Keratinocyte (primary cell): ENCODE measurements at regions not wholly inside any gene's neighbourhood (a gene's known extent, or its start where the extent isn't known, plus 50 kb on each side); places are given as distances from the start of the nearest gene placed in this dataset.

ENCODE experiments used
- DNase-seq: peaks from one replicate; pipeline ENCODE4 v3.0.0-alpha.2; 2011; ENCODE audit warnings: low read depth, missing footprints, low spot score
- FAIRE-seq: peaks from 2 replicates; lab custom pipeline; 2011; peaks lifted over from hg19 to GRCh38; lab: Jason Lieb, UNC
- H2AFZ ChIP-seq: 2 replicates; pipeline ENCODE4 v1.6.0; 2012; ENCODE audit warnings: low read length, control low read depth, inconsistent platforms; ENCODE audit not compliant: control insufficient read depth
- H3K27ac ChIP-seq: 2 replicates; pipeline ENCODE4 v1.5.1; 2011; ENCODE audit warnings: low read length; ENCODE audit not compliant: control insufficient read depth, insufficient read depth
- H3K27me3 ChIP-seq: 3 replicates; pipeline ENCODE4 v1.6.0; 2011; ENCODE audit warnings: low read length; ENCODE audit not compliant: control insufficient read depth, insufficient read depth; ENCODE audit errors: extremely low read depth
- H3K36me3 ChIP-seq, 2 experiments: 2 replicates in 1 of 2; 3 replicates in 1 of 2; pipeline ENCODE4 v1.5.1; 2011; ENCODE audit warnings: low read length in 2 of 2, mild to moderate bottlenecking in 1 of 2; ENCODE audit not compliant: control insufficient read depth in 2 of 2, insufficient read depth in 2 of 2; ENCODE audit errors: extremely low read depth in 1 of 2
- H3K4me1 ChIP-seq: 3 replicates; pipeline ENCODE4 v1.5.1; 2011; ENCODE audit warnings: low read length; ENCODE audit not compliant: control insufficient read depth, insufficient read depth; ENCODE audit errors: extremely low read depth
- H3K4me2 ChIP-seq: 3 replicates; pipeline ENCODE4 v1.6.0; 2011; ENCODE audit warnings: low read depth, low read length; ENCODE audit not compliant: control insufficient read depth, insufficient read depth; ENCODE audit errors: extremely low read depth
- H3K4me3 ChIP-seq, 3 experiments: fragments of 200-600 bp in 1 of 3; sonication (generic) in 1 of 3; 2 replicates in 2 of 3; 3 replicates in 1 of 3; pipeline ENCODE4 v1.5.1; 2011 to 2016; ENCODE audit warnings: low read length in 3 of 3, mild to moderate bottlenecking in 3 of 3, control low read depth in 2 of 3, inconsistent platforms in 1 of 3, low read depth in 1 of 3, mixed read lengths in 1 of 3, mixed run types in 1 of 3, moderate library complexity in 1 of 3; ENCODE audit not compliant: control insufficient read depth in 2 of 3, insufficient read depth in 2 of 3; ENCODE audit errors: extremely low read depth in 1 of 3
- H3K79me2 ChIP-seq: 2 replicates; pipeline ENCODE4 v1.6.0; 2012; ENCODE audit warnings: low read length; ENCODE audit not compliant: control insufficient read depth, insufficient read depth
- H3K9ac ChIP-seq: 3 replicates; pipeline ENCODE4 v1.6.0; 2011; ENCODE audit warnings: low read length; ENCODE audit not compliant: control insufficient read depth, insufficient read depth; ENCODE audit errors: extremely low read depth
- H3K9me1 ChIP-seq: 3 replicates; pipeline ENCODE4 v1.6.0; 2011; ENCODE audit warnings: low read length; ENCODE audit not compliant: control insufficient read depth, insufficient read depth; ENCODE audit errors: extremely low read depth
- H3K9me3 ChIP-seq: 2 replicates; pipeline ENCODE4 v1.5.1; 2012; ENCODE audit warnings: low read depth, low read length; ENCODE audit not compliant: control insufficient read depth
- H4K20me1 ChIP-seq: 3 replicates; pipeline ENCODE4 v1.6.0; 2011; ENCODE audit warnings: low read length; ENCODE audit not compliant: control insufficient read depth, insufficient read depth; ENCODE audit errors: extremely low read depth
- EZH2 ChIP-seq: IDR thresholded peaks from one replicate; pipeline ENCODE4 v1.6.1; 2012; ENCODE audit warnings: inconsistent platforms, mild to moderate bottlenecking, low read length, moderate library complexity
- dilution Hi-C: fragments of 300-500 bp; cut with MboI; formaldehyde crosslinking; loops from one replicate; pipeline ENCODE4 v1.7.0; 2020; ENCODE audit warnings: low sequenced_read_pairs; ENCODE audit not compliant: extremely low pct_ligation_motif_present
- TF ChIP-seq, protein P1 (sequence below), 3 experiments: IDR thresholded peaks in 1 of 3; conservative IDR thresholded peaks in 1 of 3; optimal IDR thresholded peaks in 1 of 3; 2 replicates in 2 of 3; 3 replicates in 1 of 3; pipeline versions ENCODE3 to v1.5.1; 2011; ENCODE audit warnings: low read length in 3 of 3, mild to moderate bottlenecking in 3 of 3, moderate library complexity in 2 of 3, control low read depth in 1 of 3, inconsistent platforms in 1 of 3; ENCODE audit not compliant: insufficient read depth in 2 of 3; ENCODE audit errors: extremely low read depth in 1 of 3

DNA sequence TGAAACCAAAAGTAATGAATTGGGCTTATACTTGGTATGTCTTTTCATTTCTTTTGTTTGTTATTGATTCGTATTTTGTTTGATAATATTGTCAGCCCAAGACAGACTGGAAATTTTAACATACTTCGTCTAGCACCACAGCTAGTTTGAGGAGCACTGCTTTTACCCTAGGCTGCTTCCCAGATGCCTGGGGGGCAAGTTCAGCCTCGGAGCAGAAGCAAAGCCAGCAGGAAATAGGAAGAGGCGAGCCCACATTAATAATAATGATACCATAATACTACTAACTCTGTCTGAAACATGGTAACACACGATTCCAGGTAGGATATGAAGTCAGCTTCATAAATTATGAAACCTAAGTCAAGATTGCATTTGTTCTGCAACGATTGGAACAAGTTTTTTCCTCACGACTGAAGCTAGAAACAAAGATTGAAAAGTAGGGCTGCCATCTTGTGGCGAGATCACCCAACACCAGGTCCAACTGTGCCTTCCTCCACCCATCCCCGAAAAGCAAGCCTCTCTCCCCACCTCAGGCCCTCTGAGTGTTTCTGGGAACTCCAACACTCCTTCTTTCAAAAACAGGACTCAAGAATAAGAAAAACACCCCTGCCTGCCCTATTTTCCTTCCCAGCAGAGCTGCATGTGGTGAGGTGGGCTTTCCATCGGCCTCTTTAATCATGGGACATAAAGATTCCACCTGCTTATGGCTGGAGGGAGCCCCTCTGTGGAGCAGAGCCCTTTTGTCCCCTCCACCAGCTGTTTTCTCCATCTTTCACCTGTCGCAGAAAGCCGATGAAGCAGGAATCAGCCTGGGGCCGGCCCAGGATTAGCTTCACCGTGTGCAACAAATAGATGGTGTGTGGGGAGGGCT lies 236.4 kb downstream of the CAAP1 start:
- Histone ChIP-seq H3K9me1 (no peaks in the 10 kb centered on the region), H3K4me2 (peak overlapping the region; percentile 55), H3K27ac (no peak overlapping the region), H4K20me1 (no peaks in the 10 kb centered on the region), H3K9ac (no peak overlapping the region), H3K36me3 (no peaks in the 10 kb centered on the region), H3K27me3 (no peaks in the 10 kb centered on the region), H2AFZ (peak overlapping the region; percentile 82), H3K4me1 (no peaks in the 10 kb centered on the region), H3K9me3 (no peaks in the 10 kb centered on the region), H3K79me2 (no peaks in the 10 kb centered on the region), H3K4me3 (no peak overlapping the region)
- dilution Hi-C loops, result no loop called here
- TF ChIP-seq, protein P1, sequence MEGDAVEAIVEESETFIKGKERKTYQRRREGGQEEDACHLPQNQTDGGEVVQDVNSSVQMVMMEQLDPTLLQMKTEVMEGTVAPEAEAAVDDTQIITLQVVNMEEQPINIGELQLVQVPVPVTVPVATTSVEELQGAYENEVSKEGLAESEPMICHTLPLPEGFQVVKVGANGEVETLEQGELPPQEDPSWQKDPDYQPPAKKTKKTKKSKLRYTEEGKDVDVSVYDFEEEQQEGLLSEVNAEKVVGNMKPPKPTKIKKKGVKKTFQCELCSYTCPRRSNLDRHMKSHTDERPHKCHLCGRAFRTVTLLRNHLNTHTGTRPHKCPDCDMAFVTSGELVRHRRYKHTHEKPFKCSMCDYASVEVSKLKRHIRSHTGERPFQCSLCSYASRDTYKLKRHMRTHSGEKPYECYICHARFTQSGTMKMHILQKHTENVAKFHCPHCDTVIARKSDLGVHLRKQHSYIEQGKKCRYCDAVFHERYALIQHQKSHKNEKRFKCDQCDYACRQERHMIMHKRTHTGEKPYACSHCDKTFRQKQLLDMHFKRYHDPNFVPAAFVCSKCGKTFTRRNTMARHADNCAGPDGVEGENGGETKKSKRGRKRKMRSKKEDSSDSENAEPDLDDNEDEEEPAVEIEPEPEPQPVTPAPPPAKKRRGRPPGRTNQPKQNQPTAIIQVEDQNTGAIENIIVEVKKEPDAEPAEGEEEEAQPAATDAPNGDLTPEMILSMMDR (optimal IDR thresholded peaks at IDR 0.05 in 1 of 3, IDR thresholded peaks at IDR 0.05 in 1 of 3, conservative IDR thresholded peaks at IDR 0.05 in 1 of 3; ENCODE audit: extremely low read depth in 1 of 3, insufficient read depth in 2 of 3, low read length in 3 of 3), result peak; percentile 45 to 71 (median 56)
- no peak for TF ChIP-seq EZH2
- DNase-seq (no peak), FAIRE-seq (no peak)

GRCh38 chr9:26655166-26655565 lies 237.4 kb downstream of the CAAP1 start:
- no peaks in the 10 kb centered on the region for H3K27me3 ChIP-seq
- no peaks in the 10 kb centered on the region for H3K36me3 ChIP-seq
- dilution Hi-C loops, result no loop called here
- H4K20me1 ChIP-seq, result no peaks in the 10 kb centered on the region
- no peak overlapping the region for H3K4me2 ChIP-seq
- no peaks in the 10 kb centered on the region for H3K4me1 ChIP-seq
- no peak overlapping the region for H3K4me3 ChIP-seq
- no peaks in the 10 kb centered on the region for H3K79me2 ChIP-seq
- H3K27ac ChIP-seq, result no peak overlapping the region
- no peaks in the 10 kb centered on the region for H3K9me1 ChIP-seq
- H2AFZ ChIP-seq, result no peak overlapping the region
- FAIRE-seq (no peak), DNase-seq (no peak)
- H3K9me3 ChIP-seq, result no peaks in the 10 kb centered on the region
- no peak overlapping the region for H3K9ac ChIP-seq
- TF ChIP-seq EZH2, result no peak
- TF ChIP-seq, protein P1 (optimal IDR thresholded peaks at IDR 0.05 in 1 of 3, IDR thresholded peaks at IDR 0.05 in 1 of 3, conservative IDR thresholded peaks at IDR 0.05 in 1 of 3; ENCODE audit: extremely low read depth in 1 of 3, insufficient read depth in 2 of 3, low read length in 3 of 3), result no peak
